ENCODE measurements at regions not wholly inside any gene's neighbourhood (a gene's known extent, or its start where the extent isn't known, plus 50 kb on each side); places are given as distances from the start of the nearest gene placed in this dataset.

- DNase-seq (ENCODE audit: low read depth, low spot score) = no peak
- no peak overlapping the region for H3K27ac ChIP-seq
These were observed 56.0 kb upstream of the RAI14 start for GRCh38 chr5:34600118-34600493.

- peak overlapping the region; percentile 18 for H3K27ac ChIP-seq
- DNase-seq (ENCODE audit: low read depth, low spot score) = no peak
These were observed 52.8 kb upstream of the RAI14 start for GRCh38 chr5:34603378-34603777.

- H3K27ac ChIP-seq = peak overlapping the region; percentile 18
- no peak for DNase-seq (ENCODE audit: low read depth, low spot score)
These were observed 51.9 kb upstream of the RAI14 start for GRCh38 chr5:34604119-34604675.

- no peak overlapping the region for H3K27ac ChIP-seq
- DNase-seq (ENCODE audit: low read depth, low spot score) = no peak
These were observed 50.0 kb upstream of the RAI14 start for GRCh38 chr5:34606101-34606500.
